ENCODE measurements at regions not wholly inside any gene's neighbourhood (a gene's known extent, or its start where the extent isn't known, plus 50 kb on each side); places are given as distances from the start of the nearest gene placed in this dataset.
A peak's percentile ranks its signal among the peaks of the same experiment; 100 is the strongest.

GRCh38 chr11:103591554-103591953 is 444.9 kb upstream of the DDI1 start:
- DNase-seq, result no peak
- Histone ChIP-seq H3K4me1 (no peaks in the 10 kb centered on the region), H3K4me3 (no peak overlapping the region), H3K9me3 (peaks cover 0 to 4% (median 0%) of the 10 kb centered on the region in 4 donors), H3K27me3 (no peaks in the 10 kb centered on the region), H3K36me3 (no peaks in the 10 kb centered on the region), H3K27ac (no peak overlapping the region)
- no peak for TF ChIP-seq POLR2A (IDR thresholded peaks at IDR 0.05)
- no peak for TF ChIP-seq CTCF (IDR thresholded peaks at IDR 0.05)
- no peak for TF ChIP-seq EP300 (IDR thresholded peaks at IDR 0.05)
- no peak for TF ChIP-seq POLR2AphosphoS5 (IDR thresholded peaks at IDR 0.05)
- intact Hi-C loops (cut with DNase I; ENCODE audit: low total_unique reads), result no loop called here
- 62 to 88% (median 72%) methylated on average over 3 of the region's 3 CpGs for WGBS, 5 donors

GRCh38 chr11:103594283-103594682 is 442.2 kb upstream of the DDI1 start:
- Histone ChIP-seq H3K9me3 (peaks cover 0 to 4% (median 0%) of the 10 kb centered on the region in 4 donors), H3K4me1 (no peaks in the 10 kb centered on the region), H3K27me3 (no peaks in the 10 kb centered on the region), H3K27ac (no peak overlapping the region), H3K36me3 (no peaks in the 10 kb centered on the region), H3K4me3 (no peak overlapping the region)
- TF ChIP-seq CTCF (IDR thresholded peaks at IDR 0.05), result no peak
- no peak for TF ChIP-seq POLR2A (IDR thresholded peaks at IDR 0.05)
- TF ChIP-seq EP300 (IDR thresholded peaks at IDR 0.05), result no peak
- no peak for TF ChIP-seq POLR2AphosphoS5 (IDR thresholded peaks at IDR 0.05)
- intact Hi-C loops (cut with DNase I; ENCODE audit: low total_unique reads), result no loop called here
- no peak for DNase-seq

GRCh38 chr11:103596315-103596714 is 440.1 kb upstream of the DDI1 start:
- no peak overlapping the region for H3K27ac ChIP-seq
- TF ChIP-seq POLR2AphosphoS5 (IDR thresholded peaks at IDR 0.05), result no peak
- TF ChIP-seq CTCF (IDR thresholded peaks at IDR 0.05), result no peak
- no peak for TF ChIP-seq EP300 (IDR thresholded peaks at IDR 0.05)
- no peak for TF ChIP-seq POLR2A (IDR thresholded peaks at IDR 0.05)
- H3K4me3 ChIP-seq, result no peak overlapping the region
- no peaks in the 10 kb centered on the region for H3K4me1 ChIP-seq
- H3K9me3 ChIP-seq, result peaks cover 0 to 4% (median 0%) of the 10 kb centered on the region in 4 donors
- no peaks in the 10 kb centered on the region for H3K36me3 ChIP-seq
- no peak for DNase-seq
- 82 to 91% (median 87%) methylated on average over 3 of the region's 3 CpGs for WGBS, 5 donors
- no peaks in the 10 kb centered on the region for H3K27me3 ChIP-seq
- intact Hi-C loops (cut with DNase I; ENCODE audit: low total_unique reads), result no loop called here

GRCh38 chr11:103601225-103601846 is 435.1 kb upstream of the DDI1 start:
- DNase-seq, result peak in 1 of 2 donors; percentile 67
- Histone ChIP-seq H3K9me3 (no peaks in the 10 kb centered on the region), H3K4me1 (no peaks in the 10 kb centered on the region), H3K27ac (no peak overlapping the region), H3K27me3 (no peaks in the 10 kb centered on the region), H3K4me3 (no peak overlapping the region), H3K36me3 (no peaks in the 10 kb centered on the region)
- 52 to 71% (median 69%) methylated on average over 3 of the region's 3 CpGs for WGBS, 5 donors
- peak in 4 of 7 experiments; percentile 48 to 76 (median 62) for TF ChIP-seq CTCF (IDR thresholded peaks at IDR 0.05)
- TF ChIP-seq POLR2AphosphoS5 (IDR thresholded peaks at IDR 0.05), result no peak
- TF ChIP-seq POLR2A (IDR thresholded peaks at IDR 0.05), result no peak
- intact Hi-C loops (cut with DNase I; ENCODE audit: low total_unique reads), result no loop called here

All from stomach (tissue), 8 donors.